ENCODE measurements at regions not wholly inside any gene's neighbourhood (a gene's known extent, or its start where the extent isn't known, plus 50 kb on each side); places are given as distances from the start of the nearest gene placed in this dataset.

GRCh38 chr6:23040899-23041298, 471.5 kb downstream of the HDGFL1 start:
- peak; percentile 19 for DNase-seq

- no peak for DNase-seq
Observed at GRCh38 chr6:23045280-23045679, 475.9 kb downstream of the HDGFL1 start.

GRCh38 chr6:23055523-23055922, 486.2 kb downstream of the HDGFL1 start:
- DNase-seq: no peak

GRCh38 chr6:23073821-23074220, 504.5 kb downstream of the HDGFL1 start:
- DNase-seq: no peak

- no peak for DNase-seq
Observed at GRCh38 chr6:23077772-23078171, 508.4 kb downstream of the HDGFL1 start.

- DNase-seq: no peak
Observed at GRCh38 chr6:23081701-23082100, 512.3 kb downstream of the HDGFL1 start.

GRCh38 chr6:23086100-23086499, 516.7 kb downstream of the HDGFL1 start:
- DNase-seq: no peak

DNA sequence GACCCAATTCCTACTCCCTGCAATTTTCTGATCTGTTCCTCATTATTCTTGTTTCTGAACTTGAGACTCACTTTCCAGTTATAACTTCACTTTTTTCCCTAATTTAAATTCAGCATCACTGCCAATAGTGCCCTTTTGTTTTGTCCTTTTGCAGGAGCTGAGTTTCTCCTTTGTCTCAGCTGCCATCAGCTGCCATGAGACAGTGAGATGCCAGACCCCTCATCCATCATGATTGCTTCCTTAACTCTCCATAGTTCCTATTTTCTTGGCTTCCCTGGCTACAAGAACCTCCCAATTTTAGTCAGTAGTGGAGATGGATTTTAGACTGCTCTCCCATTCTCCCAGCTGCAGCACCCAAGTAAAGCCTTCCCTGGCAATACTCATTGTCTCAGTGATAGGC, 518.1 kb downstream of the HDGFL1 start:
- no peak for DNase-seq

DNA sequence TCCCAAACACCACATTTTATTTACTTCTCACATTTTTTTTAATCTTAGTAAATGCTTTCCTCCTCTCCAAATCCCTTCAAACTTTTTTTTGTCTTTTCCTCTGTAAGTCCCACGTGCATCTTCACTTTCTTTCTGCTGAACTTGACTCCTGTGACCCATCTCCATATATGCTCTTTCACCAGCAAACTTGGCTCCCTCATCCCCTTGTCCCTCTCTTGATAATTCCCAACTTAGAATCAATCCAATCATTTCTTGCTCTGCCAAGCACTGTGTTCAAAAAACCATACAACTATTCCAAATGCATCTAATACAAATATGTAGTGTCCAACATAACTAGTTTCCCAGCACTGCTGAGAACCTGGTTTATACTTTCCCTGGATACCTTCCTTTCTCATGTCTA, 519.4 kb downstream of the HDGFL1 start:
- no peak for DNase-seq

- DNase-seq: no peak
Observed at GRCh38 chr6:23089981-23090380, 520.6 kb downstream of the HDGFL1 start.

DNA sequence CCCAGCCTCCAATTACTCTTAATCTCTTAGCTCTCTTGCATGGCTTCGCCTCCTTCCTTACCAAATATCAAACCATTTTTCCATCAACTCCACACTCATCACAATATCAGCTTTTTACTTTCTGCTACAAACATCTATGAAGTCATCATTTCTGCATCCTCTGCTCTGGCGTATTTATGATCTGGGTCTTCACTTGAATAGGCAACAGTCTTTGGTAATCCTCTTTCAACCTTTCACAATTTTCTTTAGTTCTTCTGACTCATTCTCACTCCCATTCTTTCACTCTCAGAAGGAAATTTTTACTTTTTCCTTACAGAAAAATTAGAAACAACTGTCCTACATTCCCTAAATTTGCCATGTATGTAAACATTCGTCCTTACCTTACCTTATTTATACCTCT, 522.4 kb downstream of the HDGFL1 start:
- no peak for DNase-seq

- DNase-seq: no peak
Observed at GRCh38 chr6:23096876-23097275, 527.5 kb downstream of the HDGFL1 start.

- DNase-seq: peak; percentile 45
Observed at GRCh38 chr6:23097566-23097965, 528.2 kb downstream of the HDGFL1 start.

DNA sequence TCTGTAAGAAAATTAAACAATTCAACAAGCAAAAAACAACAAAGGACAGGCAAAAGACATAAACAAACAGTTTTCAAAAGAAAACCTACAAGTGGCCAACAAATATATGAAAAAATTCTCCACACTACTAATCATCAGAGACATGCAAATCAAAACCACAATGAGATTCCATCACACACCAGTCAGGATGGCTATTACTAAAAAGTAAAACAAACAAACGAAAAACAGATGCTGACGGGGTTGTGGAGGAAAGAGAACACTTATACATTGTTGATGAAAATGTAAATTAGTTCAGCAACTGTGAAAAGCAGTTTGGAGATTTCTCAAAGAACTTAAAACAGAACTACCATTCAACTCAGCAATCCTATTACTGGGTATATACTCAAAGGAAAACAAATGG, 537.6 kb downstream of the HDGFL1 start:
- DNase-seq: peak; percentile 52

- no peak for DNase-seq
Observed at GRCh38 chr6:23111984-23112383, 542.6 kb downstream of the HDGFL1 start.

- DNase-seq: no peak
Observed at GRCh38 chr6:23114812-23115504, 545.6 kb downstream of the HDGFL1 start.

- no peak for DNase-seq
Observed at GRCh38 chr6:23137611-23138010, 568.2 kb downstream of the HDGFL1 start.

DNA sequence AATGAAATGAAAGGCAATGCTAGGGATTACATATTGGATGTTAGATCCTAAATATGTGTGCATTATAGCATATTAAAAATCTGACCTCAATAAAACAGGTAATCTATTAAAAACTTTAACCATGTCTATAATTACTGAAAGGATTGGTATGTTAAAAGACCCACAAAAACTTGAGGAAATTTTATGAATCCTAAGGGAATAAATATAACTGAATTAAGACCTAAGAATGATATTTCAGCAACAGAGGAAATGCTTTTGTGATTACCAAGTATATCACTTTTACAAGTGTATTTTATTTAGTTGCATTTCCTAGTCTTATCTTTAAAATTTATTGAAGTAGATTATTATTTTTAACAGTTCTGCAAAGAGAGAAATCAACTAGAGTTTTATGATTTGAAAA, 571.5 kb downstream of the HDGFL1 start:
- no peak for DNase-seq

- peak; percentile 21 for DNase-seq
Observed at GRCh38 chr6:23145781-23146180, 576.4 kb downstream of the HDGFL1 start.

DNA sequence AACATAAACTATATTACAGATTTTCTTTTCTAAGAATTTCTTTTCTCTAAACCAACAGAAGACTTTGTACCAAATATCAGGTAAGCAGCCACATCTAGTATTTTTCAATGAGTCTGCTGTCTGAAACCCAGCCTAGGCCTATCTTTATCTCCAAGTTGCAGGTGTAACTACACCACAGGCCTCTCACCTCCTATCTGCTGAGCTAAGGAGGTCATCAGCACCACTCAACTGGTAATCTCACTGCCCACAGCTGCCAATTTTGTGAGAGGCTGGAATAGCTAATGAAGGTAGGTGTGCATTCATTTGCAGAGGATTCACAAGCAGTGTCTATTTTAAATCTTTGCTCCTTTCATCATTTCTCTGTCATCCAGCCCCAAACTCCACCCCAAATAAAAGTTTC, 584.8 kb downstream of the HDGFL1 start:
- DNase-seq: no peak

DNA sequence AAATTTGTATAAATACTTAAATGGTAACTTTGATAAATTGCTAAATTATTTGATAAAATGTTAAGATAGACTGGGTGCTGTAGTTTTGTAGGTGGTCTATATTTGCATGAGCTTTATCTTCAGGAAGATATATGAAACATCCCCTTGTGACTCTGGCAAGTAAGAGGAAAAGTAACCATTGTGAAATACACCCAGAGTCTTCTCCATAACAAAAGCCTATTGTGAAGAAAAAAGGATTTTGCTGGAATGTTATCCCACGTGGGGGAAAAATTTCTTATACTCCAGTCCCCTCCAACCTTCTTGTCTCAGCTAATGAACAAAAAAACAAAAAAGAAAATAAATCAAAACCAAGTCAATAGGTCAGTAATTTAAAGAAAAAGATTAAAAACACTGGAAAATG, 600.7 kb downstream of the HDGFL1 start:
- no peak for DNase-seq

- DNase-seq: no peak
Observed at GRCh38 chr6:23173234-23173633, 603.9 kb downstream of the HDGFL1 start.

DNA sequence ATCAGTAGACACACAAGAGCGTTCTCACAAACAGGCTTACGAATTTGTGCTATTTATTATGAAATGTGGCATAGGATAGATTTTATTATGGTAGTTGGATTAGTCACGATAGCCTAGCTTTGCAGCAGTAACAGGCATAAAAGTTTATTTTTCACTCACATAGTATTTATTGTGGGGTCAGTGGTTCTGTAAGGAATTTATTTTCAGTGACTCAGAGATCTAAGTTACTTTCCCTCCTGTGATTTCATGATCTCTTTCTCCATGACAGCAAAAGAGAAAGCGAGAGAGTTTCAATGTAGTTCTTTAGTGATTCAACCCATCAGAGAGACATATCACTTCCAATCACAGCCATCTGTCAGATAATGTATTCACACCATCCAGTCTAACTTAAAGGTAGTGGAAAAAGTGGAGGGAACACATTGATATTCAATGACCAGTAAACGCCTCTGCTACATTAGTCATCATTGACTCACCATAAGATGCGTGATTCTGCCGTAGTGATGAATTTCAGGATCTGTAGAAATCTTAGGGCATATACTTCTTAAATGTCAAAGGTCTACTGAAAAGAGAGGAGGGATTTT, 605.5 kb downstream of the HDGFL1 start:
- peak; percentile 9 for DNase-seq

DNA sequence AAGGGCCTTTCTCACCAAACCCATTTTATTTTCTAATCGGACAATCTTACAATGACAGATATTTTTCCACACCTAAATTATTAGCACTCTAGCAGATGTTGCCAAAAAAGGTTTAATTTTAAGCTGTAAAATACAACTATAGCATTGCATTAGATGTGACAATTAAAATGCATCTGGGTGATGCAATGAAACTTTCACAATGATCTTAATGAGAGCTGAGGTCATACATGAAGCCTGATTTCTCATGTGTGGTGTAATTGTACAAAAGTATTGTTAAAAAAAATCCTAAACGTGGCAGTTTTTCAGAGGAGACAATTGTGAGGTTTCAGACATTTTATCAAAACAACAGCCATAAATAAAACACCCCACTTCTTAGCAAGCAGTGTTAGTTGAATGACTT, 606.0 kb downstream of the HDGFL1 start:
- no peak for DNase-seq

GRCh38 chr6:23176471-23176870, 607.1 kb downstream of the HDGFL1 start:
- DNase-seq: no peak

Data from eye (tissue), 1 donor.